Testis (tissue), 2 donors: ENCODE measurements at regions not wholly inside any gene's neighbourhood (a gene's known extent, or its start where the extent isn't known, plus 50 kb on each side); places are given as distances from the start of the nearest gene placed in this dataset.
A peak's percentile ranks its signal among the peaks of the same experiment; 100 is the strongest.
"Not testable (repeated sequence)": the region's sequence is repeated elsewhere in the genome, so short reads cannot be mapped to it uniquely, and the experiment has no call there.

Experiments used
- DNase-seq: peaks from one replicate; pipeline ENCODE4 v3.0.0-alpha.2; 2019
- H3K27ac ChIP-seq, 2 donors: fragments of 200-600 bp; sonication (generic); one replicate each; pipeline ENCODE4 v1.5.1; 2019
- H3K27me3 ChIP-seq: fragments of 200-600 bp; sonication (generic); one replicate; pipeline ENCODE4 v1.5.1; 2019
- H3K36me3 ChIP-seq: fragments of 200-600 bp; sonication (generic); one replicate; pipeline ENCODE4 v1.5.1; 2017; ENCODE audit warnings: low read depth; ENCODE audit errors: missing control alignments
- H3K4me1 ChIP-seq: fragments of 200-600 bp; sonication (generic); one replicate; pipeline ENCODE4 v1.5.1; 2019
- H3K4me3 ChIP-seq, 2 donors: fragments of 200-600 bp; sonication (generic); one replicate each; pipeline ENCODE4 v1.5.1; 2017 to 2019
- H3K9me3 ChIP-seq: fragments of 200-600 bp; sonication (generic); one replicate; pipeline ENCODE4 v1.5.1; 2017
- POLR2A ChIP-seq: fragments of 450-650 bp; IDR thresholded peaks from one replicate; pipeline ENCODE4 v1.6.1; 2017; ENCODE audit warnings: antibody characterized with exemption, mild to moderate bottlenecking, moderate library complexity
- WGBS, 2 donors: methylation state at CpG; one replicate each; pipeline ENCODE4 v1.1.5; 2018; 5-methylcytosine and 5-hydroxymethylcytosine counted together
- intact Hi-C: fragments of 100-400 bp; cut with DNase I; formaldehyde crosslinking; loops from one replicate; pipeline ENCODE4 v1.15.1; 2023; ENCODE audit warnings: low total_unique reads
- TF ChIP-seq, protein P1 (sequence below), 3 experiments: fragments of 450-650 bp in 2 of 3; fragments of 200-600 bp in 1 of 3; sonication (generic) in 1 of 3; IDR thresholded peaks; one replicate each; pipeline ENCODE4 v1.5.1; 2016 to 2019; ENCODE audit warnings: antibody characterized with exemption in 3 of 3, mild to moderate bottlenecking in 2 of 3, moderate library complexity in 1 of 3

DNA sequence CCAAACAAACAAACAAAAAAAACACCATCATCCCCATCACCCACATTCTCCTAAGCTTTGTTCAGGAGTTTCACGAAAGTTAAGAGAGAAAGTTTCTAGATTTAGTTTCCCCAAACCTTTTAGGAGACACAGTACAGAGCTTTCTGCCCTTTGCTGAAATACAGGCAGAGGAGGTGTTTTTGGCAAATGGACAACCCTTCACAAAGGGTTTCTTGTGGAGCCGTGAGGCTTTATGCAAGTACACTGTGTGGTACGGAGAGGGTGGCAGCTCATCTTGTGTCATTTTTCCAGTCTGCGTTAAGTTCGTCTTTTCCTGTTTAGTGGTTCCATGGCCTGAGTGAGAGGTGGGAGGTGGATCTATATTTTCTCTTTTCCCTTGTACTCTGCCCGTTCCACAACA, 215.5 kb upstream of the PRKCQ start:
- peak; percentile 58 for DNase-seq
- Histone ChIP-seq H3K4me1 (peaks cover 3% of the 10 kb centered on the region), H3K4me3 (no peak overlapping the region), H3K9me3 (no peaks in the 10 kb centered on the region), H3K27ac (peak overlapping the region in 1 of 2 donors; percentile 15), H3K27me3 (no peaks in the 10 kb centered on the region), H3K36me3 (no peaks in the 10 kb centered on the region)
- TF ChIP-seq, protein P1, sequence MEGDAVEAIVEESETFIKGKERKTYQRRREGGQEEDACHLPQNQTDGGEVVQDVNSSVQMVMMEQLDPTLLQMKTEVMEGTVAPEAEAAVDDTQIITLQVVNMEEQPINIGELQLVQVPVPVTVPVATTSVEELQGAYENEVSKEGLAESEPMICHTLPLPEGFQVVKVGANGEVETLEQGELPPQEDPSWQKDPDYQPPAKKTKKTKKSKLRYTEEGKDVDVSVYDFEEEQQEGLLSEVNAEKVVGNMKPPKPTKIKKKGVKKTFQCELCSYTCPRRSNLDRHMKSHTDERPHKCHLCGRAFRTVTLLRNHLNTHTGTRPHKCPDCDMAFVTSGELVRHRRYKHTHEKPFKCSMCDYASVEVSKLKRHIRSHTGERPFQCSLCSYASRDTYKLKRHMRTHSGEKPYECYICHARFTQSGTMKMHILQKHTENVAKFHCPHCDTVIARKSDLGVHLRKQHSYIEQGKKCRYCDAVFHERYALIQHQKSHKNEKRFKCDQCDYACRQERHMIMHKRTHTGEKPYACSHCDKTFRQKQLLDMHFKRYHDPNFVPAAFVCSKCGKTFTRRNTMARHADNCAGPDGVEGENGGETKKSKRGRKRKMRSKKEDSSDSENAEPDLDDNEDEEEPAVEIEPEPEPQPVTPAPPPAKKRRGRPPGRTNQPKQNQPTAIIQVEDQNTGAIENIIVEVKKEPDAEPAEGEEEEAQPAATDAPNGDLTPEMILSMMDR (IDR thresholded peaks at IDR 0.05), result no peak
- no peak for TF ChIP-seq POLR2A
- intact Hi-C loops, result no loop called here
- 52 to 61% methylated on average over 6 of the region's 6 CpGs for WGBS, 2 donors

DNA sequence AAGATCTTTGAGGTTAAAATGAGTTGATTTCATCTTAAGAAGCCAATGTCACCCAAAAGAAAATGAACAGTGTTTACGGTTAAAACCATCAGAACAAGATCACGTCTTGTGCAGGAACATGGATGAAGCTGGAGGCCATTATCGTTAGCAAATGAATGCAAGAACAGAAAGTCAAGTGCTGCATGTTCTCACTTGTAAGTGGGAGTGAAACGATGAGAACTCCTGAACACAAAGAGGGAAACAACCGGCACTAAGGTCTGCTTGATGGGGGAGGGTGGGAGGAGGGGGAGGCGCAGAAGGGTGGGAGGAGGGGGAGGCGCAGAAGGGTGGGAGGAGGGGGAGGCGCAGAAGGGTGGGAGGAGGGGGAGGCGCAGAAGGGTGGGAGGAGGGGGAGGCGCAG, 214.8 kb upstream of the PRKCQ start:
- H3K36me3 ChIP-seq, intact Hi-C loops, H3K4me1 ChIP-seq, H3K27ac ChIP-seq, H3K4me3 ChIP-seq, H3K9me3 ChIP-seq, H3K27me3 ChIP-seq: not testable (repeated sequence)
- 9 to 21% methylated on average over 6 of the region's 10 CpGs for WGBS, 2 donors
- peak; percentile 27 for DNase-seq

DNA sequence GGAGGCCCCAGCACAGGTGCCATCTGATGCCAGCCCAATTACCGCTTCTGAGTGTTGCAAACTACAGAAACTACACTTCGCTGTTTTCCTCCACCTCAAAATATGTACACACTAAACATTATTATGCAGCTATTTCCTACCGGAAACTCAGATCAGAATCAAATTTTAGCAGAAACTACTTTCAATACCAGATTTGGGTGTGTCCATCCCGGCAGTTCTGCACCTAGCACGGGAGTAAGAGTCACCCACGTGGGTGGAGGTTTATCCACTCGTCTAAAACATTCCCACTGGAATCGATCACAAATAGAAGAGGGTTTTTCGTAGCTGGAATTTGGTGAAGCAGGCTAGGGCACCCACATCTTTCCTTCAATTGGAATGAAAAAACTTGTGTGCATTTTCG, 214.4 kb upstream of the PRKCQ start:
- H3K9me3 ChIP-seq, result no peaks in the 10 kb centered on the region
- DNase-seq, result no peak
- no peaks in the 10 kb centered on the region for H3K27me3 ChIP-seq
- 48 to 62% methylated on average over 10 of the region's 10 CpGs for WGBS, 2 donors
- H3K27ac ChIP-seq, result no peak overlapping the region
- H3K4me1 ChIP-seq, result peaks cover 3% of the 10 kb centered on the region
- intact Hi-C loops, result no loop called here
- no peaks in the 10 kb centered on the region for H3K36me3 ChIP-seq
- TF ChIP-seq, protein P1 (IDR thresholded peaks at IDR 0.05), result no peak
- TF ChIP-seq POLR2A, result no peak
- no peak overlapping the region for H3K4me3 ChIP-seq

DNA sequence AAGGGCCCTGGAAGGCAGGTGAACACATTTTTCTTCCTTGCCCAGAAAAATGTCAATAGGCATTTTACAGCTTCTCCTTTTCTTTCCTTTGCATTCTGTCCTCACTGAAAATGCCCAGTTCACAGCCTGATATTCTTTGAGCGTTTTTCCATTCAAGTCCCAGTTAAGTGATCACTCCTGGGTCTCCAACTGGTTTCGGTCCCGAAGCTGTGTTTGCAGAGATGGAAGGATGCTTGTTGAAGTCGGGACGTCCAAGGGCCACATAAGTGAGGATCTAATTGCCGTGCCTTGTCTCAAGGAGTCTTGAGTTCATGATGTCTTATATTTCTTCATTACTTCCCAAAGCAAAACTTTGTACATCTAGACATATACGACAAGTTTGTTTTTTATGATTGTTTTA, 208.7 kb upstream of the PRKCQ start:
- H3K4me1 ChIP-seq, result peaks cover 5% of the 10 kb centered on the region
- WGBS, 2 donors, result 80 to 86% methylated on average over 7 of the region's 7 CpGs
- no peak overlapping the region for H3K4me3 ChIP-seq
- DNase-seq, result no peak
- no peaks in the 10 kb centered on the region for H3K36me3 ChIP-seq
- TF ChIP-seq POLR2A, result no peak
- TF ChIP-seq, protein P1 (IDR thresholded peaks at IDR 0.05), result no peak
- intact Hi-C loops, result no loop called here
- no peaks in the 10 kb centered on the region for H3K9me3 ChIP-seq
- H3K27me3 ChIP-seq, result no peaks in the 10 kb centered on the region
- H3K27ac ChIP-seq, result no peak overlapping the region

DNA sequence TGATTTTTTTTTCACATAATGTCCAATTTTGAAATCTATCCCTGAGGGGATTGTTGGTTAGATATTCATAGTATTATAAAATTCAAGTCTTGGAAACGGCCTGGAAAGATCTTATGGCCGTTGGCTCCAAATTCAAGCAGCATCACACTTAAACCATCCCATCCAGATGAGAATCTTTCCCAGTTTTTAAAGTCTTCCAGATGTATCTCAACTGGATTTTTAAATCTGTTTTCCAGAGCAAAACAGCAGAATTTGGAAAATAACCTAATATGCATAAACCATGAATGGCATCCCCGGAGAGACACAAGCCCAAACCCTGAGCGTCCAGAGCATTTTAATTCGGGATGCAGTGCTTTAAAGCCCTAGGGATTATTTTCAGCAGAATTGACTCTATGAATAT, 208.2 kb upstream of the PRKCQ start:
- Histone ChIP-seq H3K9me3 (no peaks in the 10 kb centered on the region), H3K27ac (no peak overlapping the region), H3K27me3 (no peaks in the 10 kb centered on the region), H3K36me3 (no peaks in the 10 kb centered on the region), H3K4me3 (no peak overlapping the region), H3K4me1 (peaks cover 5% of the 10 kb centered on the region)
- WGBS, 2 donors, result 81 to 88% methylated on average over 5 of the region's 5 CpGs
- no peak for TF ChIP-seq POLR2A
- TF ChIP-seq, protein P1 (IDR thresholded peaks at IDR 0.05), result no peak
- intact Hi-C loops, result no loop called here
- DNase-seq, result no peak
